ENCODE measurements at regions not wholly inside any gene's neighbourhood (a gene's known extent, or its start where the extent isn't known, plus 50 kb on each side); places are given as distances from the start of the nearest gene placed in this dataset.
A peak's percentile ranks its signal among the peaks of the same experiment; 100 is the strongest.

DNA sequence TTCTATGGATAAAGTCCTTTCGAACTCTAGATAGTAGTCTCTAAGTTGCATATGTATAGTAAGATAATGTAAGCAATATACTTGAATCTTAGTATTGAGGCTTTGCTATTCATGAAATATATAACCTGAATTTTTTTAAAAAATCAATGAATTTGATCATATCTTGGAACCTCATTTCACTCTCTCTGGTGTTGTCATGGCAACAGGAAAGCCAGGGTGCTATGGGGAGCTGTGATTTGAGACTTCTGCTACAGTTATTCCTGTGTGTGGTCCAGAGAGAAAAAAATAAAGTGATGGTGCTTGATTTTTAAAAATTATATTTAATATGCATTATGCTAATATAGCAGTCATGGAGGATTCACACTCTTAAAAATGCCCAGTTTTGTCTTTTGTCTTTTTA lies 508.0 kb downstream of the SNAPC1 start:
- H3K9me3 ChIP-seq (ENCODE audit: low read length), result no peaks in the 10 kb centered on the region
- FAIRE-seq (no peak), DNase-seq (ENCODE audit: low spot score) (no peak), ATAC-seq (no peak)
- no peaks in the 10 kb centered on the region for H3K36me3 ChIP-seq (replicated peaks in 1 of 2; ENCODE audit: control insufficient read depth in 1 of 2, insufficient read depth in 2 of 2, low read length in 2 of 2)
- H3K4me1 ChIP-seq (ENCODE audit: insufficient read depth, low read length), result no peaks in the 10 kb centered on the region
- ChIA-PET POLR2A (no interaction called here), CTCF (ENCODE audit: low intra/inter-chr PET ratio, low total read pairs) (no interaction called here)
- no TSS peak for BruUV-seq (replicated peaks)
- H3K27me3 ChIP-seq (ENCODE audit: control insufficient read depth in 1 of 2, insufficient read depth in 2 of 2, low read length in 2 of 2), result no peaks in the 10 kb centered on the region
- H3K9ac ChIP-seq (ENCODE audit: insufficient read depth, low read depth, low read length), result no peak overlapping the region
- in situ Hi-C loops (cut with HindIII; ENCODE audit: extremely low pct_ligation_motif_present, low pct_unique_long_range_greater_than_20kb) (no loop called here), intact Hi-C loops (cut with micrococcal nuclease; ENCODE audit: unreplicated experiment) (no loop called here)
- H3K4me2 ChIP-seq (ENCODE audit: low read depth, low read length), result no peak overlapping the region
- H3K79me2 ChIP-seq (ENCODE audit: insufficient read depth, low read length), result no peaks in the 10 kb centered on the region
- TF ChIP-seq FOXK2 (IDR thresholded peaks at IDR 0.05) (no peak), SNAPC2 (CRISPR knock-in tag; IDR thresholded peaks at IDR 0.05) (no peak), MAFG (CRISPR knock-in tag; IDR thresholded peaks at IDR 0.05) (no peak), RFX1 (IDR thresholded peaks at IDR 0.05) (peak; percentile 11; the same call in 1 of the 2 replicates), ZNF577 (CRISPR knock-in tag; IDR thresholded peaks at IDR 0.05; ENCODE audit: borderline replicate concordance, low read depth) (no peak)
- TF ChIP-seq, protein P1, sequence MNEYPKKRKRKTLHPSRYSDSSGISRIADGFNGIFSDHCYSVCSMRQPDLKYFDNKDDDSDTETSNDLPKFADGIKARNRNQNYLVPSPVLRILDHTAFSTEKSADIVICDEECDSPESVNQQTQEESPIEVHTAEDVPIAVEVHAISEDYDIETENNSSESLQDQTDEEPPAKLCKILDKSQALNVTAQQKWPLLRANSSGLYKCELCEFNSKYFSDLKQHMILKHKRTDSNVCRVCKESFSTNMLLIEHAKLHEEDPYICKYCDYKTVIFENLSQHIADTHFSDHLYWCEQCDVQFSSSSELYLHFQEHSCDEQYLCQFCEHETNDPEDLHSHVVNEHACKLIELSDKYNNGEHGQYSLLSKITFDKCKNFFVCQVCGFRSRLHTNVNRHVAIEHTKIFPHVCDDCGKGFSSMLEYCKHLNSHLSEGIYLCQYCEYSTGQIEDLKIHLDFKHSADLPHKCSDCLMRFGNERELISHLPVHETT (CRISPR knock-in tag; conservative IDR thresholded peaks at IDR 0.05), result no peak
- TF ChIP-seq, protein P2, sequence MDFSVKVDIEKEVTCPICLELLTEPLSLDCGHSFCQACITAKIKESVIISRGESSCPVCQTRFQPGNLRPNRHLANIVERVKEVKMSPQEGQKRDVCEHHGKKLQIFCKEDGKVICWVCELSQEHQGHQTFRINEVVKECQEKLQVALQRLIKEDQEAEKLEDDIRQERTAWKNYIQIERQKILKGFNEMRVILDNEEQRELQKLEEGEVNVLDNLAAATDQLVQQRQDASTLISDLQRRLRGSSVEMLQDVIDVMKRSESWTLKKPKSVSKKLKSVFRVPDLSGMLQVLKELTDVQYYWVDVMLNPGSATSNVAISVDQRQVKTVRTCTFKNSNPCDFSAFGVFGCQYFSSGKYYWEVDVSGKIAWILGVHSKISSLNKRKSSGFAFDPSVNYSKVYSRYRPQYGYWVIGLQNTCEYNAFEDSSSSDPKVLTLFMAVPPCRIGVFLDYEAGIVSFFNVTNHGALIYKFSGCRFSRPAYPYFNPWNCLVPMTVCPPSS (IDR thresholded peaks at IDR 0.05), result no peak
- TF ChIP-seq, protein P3, sequence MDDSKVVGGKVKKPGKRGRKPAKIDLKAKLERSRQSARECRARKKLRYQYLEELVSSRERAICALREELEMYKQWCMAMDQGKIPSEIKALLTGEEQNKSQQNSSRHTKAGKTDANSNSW (CRISPR knock-in tag; IDR thresholded peaks at IDR 0.05; ENCODE audit: borderline replicate concordance), result no peak
- H4K20me1 ChIP-seq (ENCODE audit: insufficient read depth, low read length), result no peaks in the 10 kb centered on the region
- no peak overlapping the region for H2AFZ ChIP-seq (ENCODE audit: low read length)
- WGBS (ENCODE audit: low lambda C conversion rate), result 3% methylated on average over 1 of the region's 1 CpG
- H3K4me3 ChIP-seq (replicated peaks in 1 of 3; ENCODE audit: insufficient read depth in 1 of 3, low read depth in 2 of 3, low read length in 3 of 3), result no peak overlapping the region
- H3K27ac ChIP-seq (ENCODE audit: extremely low read length, insufficient read depth, low read length), result no peak overlapping the region

Data from HepG2 (cell line).